ENCODE measurements at regions not wholly inside any gene's neighbourhood (a gene's known extent, or its start where the extent isn't known, plus 50 kb on each side); places are given as distances from the start of the nearest gene placed in this dataset.

DNA sequence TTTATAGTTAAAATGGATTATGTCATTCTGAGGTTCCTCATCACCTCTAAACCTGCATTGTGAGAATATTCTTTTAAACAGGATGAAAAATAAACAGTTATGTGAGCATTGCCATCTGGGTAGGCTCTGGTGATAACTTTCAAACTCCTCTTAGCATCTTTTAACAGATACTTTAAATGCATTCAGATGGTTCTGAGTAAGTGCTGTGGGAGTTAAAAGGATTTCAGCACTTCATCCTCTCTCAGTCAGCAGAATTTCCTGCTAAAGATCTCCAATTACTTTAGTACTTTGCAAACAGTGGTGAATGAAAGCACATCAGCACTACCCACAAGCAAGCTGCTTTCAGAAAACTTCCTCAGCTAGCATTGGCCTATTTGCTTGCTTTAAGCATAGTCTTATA lies 59.3 kb upstream of the TMTC1 start:
- no peak for DNase-seq

DNA sequence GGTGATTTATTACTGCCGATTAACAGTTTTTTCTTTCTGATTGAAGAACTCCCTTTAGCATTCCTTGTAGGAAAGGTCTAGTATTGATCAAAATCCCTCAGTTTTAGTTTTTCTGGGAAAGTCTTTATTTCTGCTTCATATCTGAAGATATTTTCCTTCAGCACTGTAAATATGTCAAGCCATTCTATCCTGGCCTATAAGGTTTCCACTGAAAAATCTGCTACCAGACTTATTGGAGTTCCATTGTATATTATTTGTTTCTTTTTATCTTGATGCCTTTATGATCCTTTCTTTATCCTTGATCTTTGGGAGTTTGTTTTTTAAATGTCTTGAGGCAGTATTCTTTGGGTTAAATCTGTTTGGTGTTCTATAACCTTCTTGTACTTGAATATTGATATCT lies 55.0 kb upstream of the TMTC1 start:
- no peak for DNase-seq

Data from hematopoietic multipotent progenitor cell treated with erythropoietin and hydrocortisone succinate and interleukin-3 and kit ligand, for 8 days (in vitro differentiated cells).